ENCODE measurements at regions not wholly inside any gene's neighbourhood (a gene's known extent, or its start where the extent isn't known, plus 50 kb on each side); places are given as distances from the start of the nearest gene placed in this dataset.

- ChIA-PET RAD21 (ENCODE audit: low non-redundant PET in 1 of 2, low total read pairs in 2 of 2, uncharacterized antibody in 2 of 2, unreplicated experiment in 2 of 2) (no interaction called here), CTCF (no interaction called here), POLR2A (no interaction called here)
- Histone ChIP-seq H2AFZ (ENCODE audit: low read depth, low read length, poor library complexity, severe bottlenecking) (no peak overlapping the region), H3K9ac (ENCODE audit: low read length) (no peak overlapping the region), H4K20me1 (ENCODE audit: insufficient read depth) (no peaks in the 10 kb centered on the region), H3K9me2 (ENCODE audit: insufficient read depth) (no peaks in the 10 kb centered on the region), H3K4me3 (replicated peaks in 1 of 2; ENCODE audit: low read depth in 1 of 2, low read length in 2 of 2) (no peak overlapping the region), H3K9me3 (ENCODE audit: control insufficient read depth in 1 of 2, insufficient read depth in 1 of 2, low read depth in 1 of 2, low read length in 2 of 2) (peaks cover 0 to 41% of the 10 kb centered on the region in 2 experiments; a peak in 3 of 4 replicates), H3K79me2 (ENCODE audit: insufficient read depth, low read length) (no peaks in the 10 kb centered on the region), H3K4me1 (ENCODE audit: control insufficient read depth in 1 of 2, insufficient read depth in 2 of 2, low read length in 2 of 2) (no peaks in the 10 kb centered on the region), H3K4me2 (ENCODE audit: low read length) (no peak overlapping the region), H3K36me3 (ENCODE audit: control insufficient read depth in 1 of 2, insufficient read depth in 2 of 2, low read length in 2 of 2) (no peaks in the 10 kb centered on the region), H3K27ac (ENCODE audit: low read depth, low read length) (no peak overlapping the region), H3K27me3 (ENCODE audit: insufficient read depth, low read length) (no peaks in the 10 kb centered on the region)
- no TSS peak for BruUV-seq (replicated peaks)
- intact Hi-C loops (cut with micrococcal nuclease): no loop called here
- TF ChIP-seq SP1 (IDR thresholded peaks at IDR 0.05; ENCODE audit: low read depth): no peak
- no peak for TF ChIP-seq EZH2phosphoT487 (IDR thresholded peaks at IDR 0.05; ENCODE audit: borderline replicate concordance)
- TF ChIP-seq EGR1 (IDR thresholded peaks at IDR 0.05; ENCODE audit: low read depth): no peak
- TF ChIP-seq TCF7L2 (IDR thresholded peaks at IDR 0.05; ENCODE audit: borderline replicate concordance, extremely low read depth, insufficient read depth, insufficient read length): no peak
- no peak for TF ChIP-seq FOSL1 (IDR thresholded peaks at IDR 0.05; ENCODE audit: low read depth)
- TF ChIP-seq SRF (IDR thresholded peaks at IDR 0.05; ENCODE audit: low read depth): no peak
- no peak for TF ChIP-seq POLR2A (IDR thresholded peaks at IDR 0.05; ENCODE audit: borderline replicate concordance, extremely low read depth, insufficient read depth, insufficient read length)
- no peak for TF ChIP-seq POLR2AphosphoS5 (IDR thresholded peaks at IDR 0.05; ENCODE audit: low read depth, low read length)
- TF ChIP-seq EZH2 (IDR thresholded peaks at IDR 0.05): no peak
- TF ChIP-seq CBX3 (IDR thresholded peaks at IDR 0.05; ENCODE audit: low read depth): no peak
- TF ChIP-seq RAD21 (IDR thresholded peaks at IDR 0.05; ENCODE audit: low read depth): no peak
- no peak for TF ChIP-seq CEBPB (IDR thresholded peaks at IDR 0.05; ENCODE audit: low read depth)
- TF ChIP-seq ZBTB33 (IDR thresholded peaks at IDR 0.05; ENCODE audit: extremely low read depth, insufficient replicate concordance, low read length): no peak
- no peak for TF ChIP-seq MAX (IDR thresholded peaks at IDR 0.05)
- TF ChIP-seq YY1 (IDR thresholded peaks at IDR 0.05; ENCODE audit: extremely low read depth, insufficient replicate concordance, low read depth, low read length): no peak
- no peak for TF ChIP-seq CTCF (IDR thresholded peaks at IDR 0.05 in 2 of 3, conservative IDR thresholded peaks at IDR 0.05 in 1 of 3; ENCODE audit: borderline replicate concordance in 1 of 3, insufficient read depth in 1 of 3, low read depth in 2 of 3, low read length in 2 of 3)
- TF ChIP-seq ATF3 (IDR thresholded peaks at IDR 0.05): no peak
- ATAC-seq (no peak), DNase-seq (ENCODE audit: low read depth, low spot score) (no peak)
These were observed 393.7 kb upstream of the IRX1 start for GRCh38 chr5:3201941-3202340.
